UCSD-AML1 (cell line): ENCODE measurements at regions not wholly inside any gene's neighbourhood (a gene's known extent, or its start where the extent isn't known, plus 50 kb on each side); places are given as distances from the start of the nearest gene placed in this dataset.

Source experiments
- DNase-seq: peaks from one replicate; lab custom pipeline; 2025; ENCODE audit not compliant: unreplicated experiment; lab: John Stamatoyannopoulos, UW

DNA sequence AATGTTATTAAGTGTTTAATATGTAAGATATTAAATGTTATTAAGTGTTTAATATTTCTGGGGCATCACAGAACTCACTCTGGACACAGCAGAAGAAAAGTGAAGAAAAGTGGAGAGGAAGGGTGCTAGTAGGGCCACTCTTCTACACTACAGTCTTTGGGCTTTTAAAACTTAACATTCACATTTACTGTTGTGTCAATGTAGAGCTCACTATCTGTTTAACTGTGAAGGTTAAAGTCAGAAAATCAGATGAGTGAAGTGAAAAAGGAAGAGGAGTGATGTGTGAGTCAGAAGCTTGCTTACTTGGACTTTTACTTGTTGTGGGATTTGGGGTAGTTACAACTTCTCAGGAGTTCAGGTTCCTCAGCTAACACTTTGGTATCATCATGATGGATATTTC, 145.3 kb upstream of the DNAJC19 start:
- no peak for DNase-seq

DNA sequence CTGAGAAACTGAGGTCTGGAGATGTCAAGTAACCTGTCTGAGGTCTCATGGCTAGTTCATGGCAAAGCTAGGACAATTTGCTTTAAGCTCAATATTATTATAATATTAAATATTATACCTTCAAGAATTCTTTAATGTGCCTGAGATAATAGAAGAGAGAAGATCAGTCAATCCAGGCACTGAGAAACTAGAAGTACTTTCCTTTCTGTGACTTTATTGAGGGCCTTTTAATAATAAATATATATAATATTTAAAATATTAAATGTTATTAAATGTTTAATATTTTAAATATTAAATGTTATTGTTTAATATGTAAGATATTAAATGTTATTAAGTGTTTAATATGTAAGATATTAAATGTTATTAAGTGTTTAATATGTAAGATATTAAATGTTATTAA, 144.3 kb upstream of the DNAJC19 start:
- no peak for DNase-seq

DNA sequence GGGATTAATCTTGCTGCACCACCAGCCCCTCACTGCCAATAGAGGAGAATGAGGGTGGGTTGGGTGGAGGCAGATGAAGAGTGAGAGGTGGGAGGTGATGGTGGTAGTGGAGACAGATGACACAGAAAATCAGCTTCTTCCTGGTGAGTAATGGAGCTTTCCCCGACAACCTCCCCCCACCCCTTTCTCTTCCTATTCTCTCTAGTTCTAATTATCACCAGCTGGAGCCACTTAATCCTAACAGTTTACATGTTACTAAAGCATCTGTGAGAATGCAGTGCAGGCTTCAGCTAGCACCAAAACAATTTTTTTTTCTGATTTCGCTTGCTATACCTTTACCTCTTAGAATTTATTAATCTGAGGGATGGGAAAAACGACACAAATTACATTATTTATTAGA, 116.1 kb upstream of the DNAJC19 start:
- no peak for DNase-seq

DNA sequence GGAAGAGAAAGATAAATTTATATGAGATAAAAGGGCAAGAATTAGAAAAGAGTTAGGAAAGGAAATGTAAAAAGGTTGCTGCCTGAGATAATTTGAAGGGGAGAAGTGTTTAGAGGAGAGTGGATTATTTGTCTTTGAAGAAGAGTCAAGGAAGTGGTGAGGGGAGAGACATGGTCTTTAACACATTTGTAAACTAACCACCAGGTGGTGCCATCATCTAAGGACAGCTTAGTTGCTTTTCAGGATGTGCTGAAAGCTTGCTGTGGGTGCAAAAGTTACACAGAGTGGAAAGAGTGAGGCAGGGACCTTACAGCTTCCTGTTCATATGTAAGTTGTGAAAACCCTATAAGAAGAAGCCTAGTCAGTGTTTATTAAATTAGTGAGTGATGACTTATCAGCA, 114.1 kb upstream of the DNAJC19 start:
- no peak for DNase-seq

DNA sequence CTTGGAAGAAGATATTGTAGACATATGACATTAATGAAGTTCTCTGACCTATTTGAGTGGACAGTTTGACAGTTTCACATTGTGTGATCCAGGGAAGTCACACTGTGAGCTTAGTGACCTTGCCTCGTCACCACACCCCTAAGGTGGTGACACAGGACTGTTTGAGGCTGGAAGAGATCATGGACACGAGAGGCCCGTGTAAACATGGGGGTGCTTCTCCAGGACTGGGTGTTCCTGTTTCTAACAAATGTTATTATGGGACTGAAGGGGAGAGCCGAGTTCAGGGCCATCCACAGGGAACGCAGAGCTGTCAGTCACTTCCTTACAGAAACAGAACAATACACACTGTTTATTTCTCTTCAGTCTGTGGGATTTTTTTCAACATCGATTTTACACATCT, 96.5 kb upstream of the DNAJC19 start:
- DNase-seq, result no peak

DNA sequence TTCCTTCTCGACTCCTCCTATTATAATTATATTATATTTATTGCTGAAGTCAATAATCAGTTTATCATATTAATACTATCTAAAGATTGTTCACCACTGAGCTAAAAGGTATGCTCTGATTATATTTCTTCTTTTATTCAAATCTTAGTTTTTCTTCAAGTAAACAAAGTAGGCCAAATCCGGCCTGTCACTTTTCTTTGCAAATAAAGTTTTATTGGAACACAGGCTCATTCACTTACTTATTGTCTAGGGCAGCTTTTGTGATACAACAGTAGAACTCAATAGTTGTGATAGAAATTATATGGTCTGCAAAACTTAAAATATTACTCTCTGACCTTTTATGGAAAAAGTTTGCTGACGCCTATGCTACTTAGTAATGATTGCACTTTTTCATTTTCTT, 92.4 kb upstream of the DNAJC19 start:
- no peak for DNase-seq

DNA sequence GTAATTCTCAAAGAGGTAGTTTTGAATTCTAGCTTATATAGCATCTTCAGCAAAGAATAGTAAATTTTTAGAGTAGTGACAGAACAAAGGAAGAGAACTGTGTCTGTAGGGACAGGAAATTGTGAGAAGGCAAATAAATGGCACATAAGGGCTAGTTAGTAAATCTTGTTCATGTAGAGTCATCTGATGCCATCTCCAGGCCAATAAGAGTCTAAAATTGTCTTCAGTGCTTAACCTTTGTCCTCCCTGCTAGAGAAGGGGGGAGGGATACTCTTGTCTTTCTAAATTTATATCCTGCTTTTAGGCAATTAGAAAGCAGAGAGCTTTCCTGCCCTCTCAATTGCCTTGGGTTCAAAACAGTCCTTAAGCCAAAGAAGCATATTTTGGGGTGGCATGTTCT, 87.0 kb upstream of the DNAJC19 start:
- no peak for DNase-seq

DNA sequence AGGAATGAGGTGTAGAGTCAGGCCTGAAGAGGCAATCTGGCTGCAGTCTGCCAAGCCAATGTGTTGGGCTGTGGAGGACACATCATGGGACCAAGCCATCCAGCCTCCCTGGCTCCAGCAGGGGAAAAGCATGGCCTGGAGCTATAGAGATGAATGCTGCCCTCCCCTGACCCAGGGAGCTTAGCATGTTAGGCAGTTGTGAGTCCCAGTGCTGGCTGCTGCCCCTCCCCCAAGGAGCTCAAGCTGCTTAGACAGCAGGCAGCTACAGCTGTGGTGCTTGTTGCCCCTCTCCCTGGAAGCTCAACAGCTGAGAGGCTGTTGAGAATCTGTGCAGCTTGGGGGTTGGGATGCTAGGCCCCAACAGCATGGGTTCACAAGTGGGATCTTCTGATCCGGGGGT, 85.6 kb upstream of the DNAJC19 start:
- DNase-seq, result no peak

DNA sequence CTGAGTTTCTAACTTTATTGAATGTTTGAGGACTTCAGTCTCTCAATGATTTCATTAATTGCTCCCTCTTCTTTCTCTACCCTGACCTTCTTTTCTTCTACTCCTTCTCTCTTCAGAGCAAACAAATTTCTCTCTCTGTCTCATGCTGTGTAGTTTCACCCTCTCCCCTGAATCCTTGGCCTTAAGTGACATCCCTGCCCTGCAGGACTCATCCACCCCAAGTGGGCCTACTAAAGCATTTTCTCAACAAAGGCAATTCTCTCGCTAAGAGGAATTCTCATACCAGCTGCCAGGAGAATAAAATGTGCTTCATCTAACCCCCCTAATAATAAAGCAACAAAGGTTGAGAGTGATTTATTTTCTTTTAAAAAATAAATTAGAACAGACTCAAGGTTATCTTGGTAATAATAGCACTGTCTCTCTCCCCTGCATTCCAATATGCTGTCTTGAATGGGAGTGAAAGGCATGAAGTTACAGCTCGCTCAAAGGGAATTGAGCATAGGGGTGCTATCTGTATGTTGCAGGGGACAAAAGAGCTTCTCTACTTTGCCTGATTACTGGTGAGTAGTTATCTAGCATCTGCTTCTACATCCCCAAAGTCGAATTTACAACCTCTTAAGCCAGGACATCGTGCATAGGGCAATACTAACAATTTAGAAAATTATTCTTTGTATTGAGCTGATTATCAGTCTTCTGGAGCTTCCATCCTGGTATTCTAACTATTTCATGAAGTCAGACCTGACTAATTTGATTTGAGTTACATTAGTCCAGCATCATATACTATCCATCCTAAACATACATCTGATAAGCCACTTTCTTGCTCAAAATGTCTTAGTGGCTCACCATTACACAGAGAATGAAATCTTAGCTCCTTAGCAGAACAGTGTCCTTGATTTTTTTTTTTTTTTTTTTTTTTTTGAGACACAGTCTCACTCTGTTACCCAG, 76.9 kb upstream of the DNAJC19 start:
- no peak for DNase-seq

DNA sequence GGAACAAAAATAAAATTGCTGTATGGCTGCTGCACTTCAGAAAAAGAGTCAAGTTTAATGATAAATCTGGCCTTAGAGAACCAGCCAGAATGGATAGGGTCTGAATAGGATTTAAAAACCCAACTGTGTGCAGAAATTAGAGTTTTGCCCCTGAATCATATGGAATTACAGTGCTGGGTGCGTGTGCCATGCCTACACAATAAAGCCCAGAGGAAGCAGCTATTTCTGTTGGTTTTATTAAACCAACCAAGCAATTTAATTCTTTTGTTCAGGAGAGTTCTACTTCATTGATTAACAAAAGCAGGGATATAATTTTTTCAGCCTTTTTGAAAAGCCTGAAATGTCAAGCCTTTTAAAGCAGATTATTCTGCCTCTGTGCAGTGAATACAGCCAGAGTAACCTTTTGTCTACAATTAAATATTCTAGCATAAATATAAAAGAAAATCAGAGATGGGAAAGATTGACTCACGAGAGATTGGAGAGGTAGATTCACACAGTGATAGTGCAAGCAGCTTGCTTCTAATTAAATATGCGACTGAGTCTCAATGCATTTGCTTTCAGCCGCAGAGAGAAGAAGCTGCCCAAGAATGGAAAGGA, 66.7 kb upstream of the DNAJC19 start:
- no peak for DNase-seq

DNA sequence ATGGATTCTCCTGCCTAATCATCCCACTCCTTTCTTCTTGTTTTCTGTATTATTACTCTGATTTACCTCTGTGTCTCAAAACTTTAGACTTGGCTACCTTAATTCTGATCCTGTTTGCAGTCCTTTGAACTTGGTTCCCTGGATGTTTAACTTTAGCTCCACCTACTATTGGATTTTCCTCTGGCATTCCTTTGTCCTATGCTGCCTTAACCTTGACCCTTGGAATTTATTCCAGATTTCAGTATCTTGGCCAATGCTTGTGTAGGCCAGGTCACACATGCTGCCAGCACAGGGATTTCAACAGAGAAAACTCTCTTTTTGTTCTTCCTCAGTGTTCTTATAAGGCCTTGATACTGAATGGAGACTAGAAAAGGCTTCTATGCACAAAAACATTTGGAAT, 65.0 kb upstream of the DNAJC19 start:
- no peak for DNase-seq

DNA sequence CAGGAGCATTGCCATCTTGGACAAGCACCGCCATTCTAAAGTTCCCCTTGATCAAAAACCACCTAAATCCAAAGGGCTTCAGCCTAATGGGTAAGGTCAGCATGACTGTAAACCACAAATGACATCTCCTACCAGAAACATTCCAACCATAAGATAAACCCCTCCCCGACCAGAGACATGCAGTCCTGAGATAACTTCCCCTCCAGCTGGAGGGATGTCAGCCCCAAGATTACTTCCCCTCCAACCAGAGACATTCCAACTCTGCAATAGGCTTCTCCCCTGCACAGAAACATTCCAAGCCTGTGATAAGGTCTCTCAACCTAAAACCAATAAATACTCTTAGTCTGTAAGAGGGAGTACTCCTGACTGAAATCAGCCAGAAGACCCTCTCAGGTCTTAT, 62.7 kb upstream of the DNAJC19 start:
- no peak for DNase-seq

DNA sequence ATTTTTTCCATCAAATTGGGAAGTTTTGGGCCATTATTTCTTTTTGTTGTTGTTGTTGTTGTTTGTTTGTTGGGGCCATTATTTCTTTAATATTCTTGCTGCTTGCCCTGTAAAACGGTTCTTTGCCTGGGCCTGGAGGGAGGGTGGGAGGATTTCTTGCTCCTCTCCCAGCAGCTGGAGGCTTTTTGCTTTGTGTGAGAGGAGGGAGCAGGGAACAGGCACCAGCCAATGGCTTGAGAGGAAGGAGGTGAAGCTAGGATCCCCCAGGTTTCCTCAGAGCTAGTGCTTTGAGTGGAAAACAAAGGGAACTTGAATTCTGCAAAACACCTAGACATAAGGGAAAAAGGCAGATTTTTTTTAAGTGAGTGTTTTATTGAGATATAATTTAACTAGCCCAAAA, 61.2 kb upstream of the DNAJC19 start:
- no peak for DNase-seq

DNA sequence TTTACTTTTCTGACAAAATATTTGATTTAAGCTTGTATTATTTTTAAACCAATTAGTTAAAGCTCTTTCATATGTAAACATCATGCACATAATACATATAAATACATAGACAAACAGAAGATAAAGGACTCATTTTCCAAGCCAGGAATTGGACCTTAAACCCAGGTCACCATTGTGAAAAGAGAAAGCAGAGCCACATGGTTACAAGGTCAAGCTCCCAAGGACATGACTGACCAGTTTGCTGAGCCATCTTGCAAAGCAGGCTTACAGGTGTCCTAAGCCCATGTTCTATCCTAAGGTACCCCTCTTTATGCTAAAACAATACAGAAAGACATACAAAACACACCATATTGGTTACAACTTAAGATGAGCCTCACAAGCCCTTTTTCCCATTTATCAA, 50.5 kb upstream of the DNAJC19 start:
- DNase-seq, result no peak
